Mesothelial cell of epicardium (in vitro differentiated cells): ENCODE measurements at regions not wholly inside any gene's neighbourhood (a gene's known extent, or its start where the extent isn't known, plus 50 kb on each side); places are given as distances from the start of the nearest gene placed in this dataset.

ENCODE experiments used
- DNase-seq, 2 experiments: peaks; one replicate each; pipeline ENCODE4 v3.0.0; 2021; ENCODE audit warnings: low spot score in 2 of 2; ENCODE audit not compliant: unreplicated experiment in 2 of 2
- H3K27ac Mint-ChIP-seq: 2 replicates; pipeline ENCODE4 v1.8.0; 2021; ENCODE audit warnings: mixed read lengths
- H3K27me3 Mint-ChIP-seq: 2 replicates; pipeline ENCODE4 v1.8.0; 2021; ENCODE audit warnings: low read depth, mixed read lengths
- H3K36me3 Mint-ChIP-seq: 2 replicates; pipeline ENCODE4 v1.8.0; 2021; ENCODE audit warnings: mixed read lengths
- H3K4me1 Mint-ChIP-seq: 2 replicates; pipeline ENCODE4 v1.8.0; 2021; ENCODE audit warnings: mixed read lengths
- H3K4me3 Mint-ChIP-seq: 2 replicates; pipeline ENCODE4 v1.8.0; 2021; ENCODE audit warnings: mild to moderate bottlenecking, moderate library complexity, mixed read lengths
- H3K9me3 Mint-ChIP-seq: 2 replicates; pipeline ENCODE4 v1.8.0; 2021; ENCODE audit warnings: mixed read lengths
- CTCF ChIP-seq: fragments of 200-600 bp; sonication (generic); IDR thresholded peaks from one replicate; pipeline ENCODE4 v1.5.0; 2021; ENCODE audit warnings: antibody characterized with exemption; ENCODE audit not compliant: unreplicated experiment

- no peak for DNase-seq
Observed at GRCh38 chr12:124629789-124630480, 62.5 kb upstream of the NCOR2 start.

GRCh38 chr12:124629117-124629516 lies 61.7 kb upstream of the NCOR2 start:
- Mint-ChIP-seq H3K27ac (no peak overlapping the region), H3K27me3 (no peaks in the 10 kb centered on the region), H3K9me3 (no peaks in the 10 kb centered on the region), H3K36me3 (no peaks in the 10 kb centered on the region), H3K4me3 (no peak overlapping the region), H3K4me1 (peaks cover 33% of the 10 kb centered on the region)
- no peak for DNase-seq
- TF ChIP-seq CTCF: no peak

More at GRCh38 chr12:124629789-124630480, 62.5 kb upstream of the NCOR2 start:
- Mint-ChIP-seq H3K27me3 (no peaks in the 10 kb centered on the region), H3K9me3 (no peaks in the 10 kb centered on the region), H3K4me3 (no peak overlapping the region), H3K36me3 (no peaks in the 10 kb centered on the region), H3K4me1 (peaks cover 34% of the 10 kb centered on the region), H3K27ac (no peak overlapping the region)
- no peak for TF ChIP-seq CTCF

GRCh38 chr12:124627956-124628355 lies 60.5 kb upstream of the NCOR2 start:
- H3K4me1 Mint-ChIP-seq: peaks cover 21% of the 10 kb centered on the region
- no peaks in the 10 kb centered on the region for H3K27me3 Mint-ChIP-seq
- no peak for TF ChIP-seq CTCF
- no peaks in the 10 kb centered on the region for H3K9me3 Mint-ChIP-seq
- H3K36me3 Mint-ChIP-seq: no peaks in the 10 kb centered on the region
- H3K4me3 Mint-ChIP-seq: no peak overlapping the region
- no peak for DNase-seq
- peak overlapping the region; percentile 58 for H3K27ac Mint-ChIP-seq

GRCh38 chr12:124626971-124627411 lies 59.6 kb upstream of the NCOR2 start:
- H3K4me1 Mint-ChIP-seq: peaks cover 13% of the 10 kb centered on the region
- no peak for TF ChIP-seq CTCF
- no peak for DNase-seq
- H3K4me3 Mint-ChIP-seq: no peak overlapping the region
- H3K27me3 Mint-ChIP-seq: no peaks in the 10 kb centered on the region
- no peaks in the 10 kb centered on the region for H3K9me3 Mint-ChIP-seq
- H3K36me3 Mint-ChIP-seq: no peaks in the 10 kb centered on the region
- H3K27ac Mint-ChIP-seq: no peak overlapping the region

- Mint-ChIP-seq H3K36me3 (no peaks in the 10 kb centered on the region), H3K4me1 (peaks cover 16% of the 10 kb centered on the region), H3K27ac (no peak overlapping the region), H3K9me3 (no peaks in the 10 kb centered on the region), H3K27me3 (no peaks in the 10 kb centered on the region), H3K4me3 (no peak overlapping the region)
- TF ChIP-seq CTCF: no peak
- DNase-seq: no peak
Observed at GRCh38 chr12:124625867-124626675, 58.7 kb upstream of the NCOR2 start.
